Gastrocnemius medialis (tissue), 4 donors: ENCODE measurements at regions not wholly inside any gene's neighbourhood (a gene's known extent, or its start where the extent isn't known, plus 50 kb on each side); places are given as distances from the start of the nearest gene placed in this dataset.

Experiments used
- CTCF ChIP-seq, 5 experiments: fragments of 450-650 bp in 3 of 5; fragments of 200-600 bp in 2 of 5; sonication (generic) in 2 of 5; IDR thresholded peaks in 4 of 5; conservative IDR thresholded peaks in 1 of 5; 1 replicate in 4 of 5; 2 replicates in 1 of 5; pipeline ENCODE4 v1.5.1; 2016 to 2019; ENCODE audit warnings: antibody characterized with exemption in 5 of 5, mild to moderate bottlenecking in 3 of 5, moderate library complexity in 3 of 5
- POLR2A ChIP-seq, 2 donors: fragments of 450-650 bp; IDR thresholded peaks; one replicate each; pipeline ENCODE4 v1.6.1; 2017; ENCODE audit warnings: antibody characterized with exemption in 2 of 2, mild to moderate bottlenecking in 2 of 2, moderate library complexity in 2 of 2

DNA sequence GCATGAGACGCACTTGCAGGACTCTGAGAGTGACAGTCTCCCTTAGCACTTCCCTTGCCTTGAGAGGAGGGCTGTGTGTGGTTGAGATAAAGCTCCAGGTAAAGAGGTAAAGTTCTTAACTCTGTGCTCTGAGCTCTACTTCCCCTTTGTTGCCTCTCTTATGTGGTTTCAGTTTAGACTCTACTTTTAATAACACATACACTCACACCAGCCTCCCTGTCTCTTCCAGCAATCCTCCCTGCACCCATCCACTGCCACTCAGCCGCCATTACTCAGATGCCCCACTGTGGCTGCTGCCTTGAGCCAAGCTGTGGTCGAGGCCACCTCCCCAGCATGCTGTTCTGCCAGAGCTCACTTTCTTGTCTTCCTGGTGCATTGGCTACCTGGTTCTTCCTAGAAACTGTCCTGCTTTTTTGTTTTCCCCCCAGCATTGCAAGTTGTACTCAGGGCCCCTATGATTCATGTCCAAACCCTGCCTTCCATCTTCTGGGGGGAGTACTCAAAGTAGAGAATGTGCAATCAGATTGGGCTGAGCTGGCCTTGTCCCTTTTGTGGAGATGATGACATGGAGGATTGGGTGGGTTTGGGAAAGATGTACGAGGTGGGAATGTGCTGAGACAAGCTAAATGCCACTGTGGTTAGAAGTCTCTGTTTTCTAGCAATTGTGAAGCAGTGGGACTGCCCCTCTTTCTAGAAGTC lies 115.5 kb upstream of the PARP11 start:
- no peak for TF ChIP-seq CTCF (IDR thresholded peaks at IDR 0.05 in 4 of 5, conservative IDR thresholded peaks at IDR 0.05 in 1 of 5)
- no peak for TF ChIP-seq POLR2A (IDR thresholded peaks at IDR 0.05)
